Gastrocnemius medialis (tissue), 4 donors: ENCODE measurements at regions not wholly inside any gene's neighbourhood (a gene's known extent, or its start where the extent isn't known, plus 50 kb on each side); places are given as distances from the start of the nearest gene placed in this dataset.

Experiments
- ATAC-seq, 2 donors: fragments of 150-250 bp; one replicate each; pipeline ENCODE4 v1.9.1; 2016
- DNase-seq, 2 donors: peaks; one replicate each; pipeline ENCODE4 v3.0.0-alpha.2; 2019
- H3K27ac ChIP-seq, 4 donors: fragments of 200-600 bp; sonication (generic); 1 replicate in 1 of 4; 2 replicates in 3 of 4; pipeline ENCODE4 v1.5.1; 2016 to 2018; ENCODE audit warnings: mild to moderate bottlenecking in 2 of 4, moderate library complexity in 1 of 4
- H3K27me3 ChIP-seq, 3 donors: fragments of 200-600 bp; sonication (generic) in 2 of 3; 1 replicate in 1 of 3; 2 replicates in 2 of 3; pipeline versions ENCODE4 v1.5.1 to v1.6.0; 2016 to 2019; ENCODE audit warnings: mild to moderate bottlenecking in 1 of 3, moderate library complexity in 1 of 3
- H3K36me3 ChIP-seq, 2 donors: fragments of 200-600 bp; sonication (generic) in 1 of 2; one replicate each; pipeline ENCODE4 v1.5.1; 2017 to 2018
- H3K4me1 ChIP-seq, 2 donors: fragments of 200-600 bp; sonication (generic) in 1 of 2; one replicate each; pipeline ENCODE4 v1.5.1; 2016 to 2017; ENCODE audit warnings: mild to moderate bottlenecking in 2 of 2
- H3K4me3 ChIP-seq, 4 donors: fragments of 200-600 bp; sonication (generic) in 3 of 4; 1 replicate in 1 of 4; 2 replicates in 3 of 4; pipeline ENCODE4 v1.5.1; 2016 to 2019; ENCODE audit warnings: mild to moderate bottlenecking in 2 of 4
- H3K9me3 ChIP-seq, 3 donors: fragments of 200-600 bp; sonication (generic) in 2 of 3; 1 replicate in 1 of 3; 2 replicates in 2 of 3; pipeline ENCODE4 v1.5.1; 2016 to 2019
- POLR2A ChIP-seq, 2 donors: fragments of 450-650 bp; IDR thresholded peaks; one replicate each; pipeline ENCODE4 v1.6.1; 2017; ENCODE audit warnings: antibody characterized with exemption in 2 of 2, mild to moderate bottlenecking in 2 of 2, moderate library complexity in 2 of 2
- in situ Hi-C, 4 donors: fragments of 200-750 bp; cut with MboI; loops; one replicate each; pipeline versions ENCODE4 v1.15.0 to v1.8.0; 2017; ENCODE audit warnings: low sequenced_read_pairs in 4 of 4
- intact Hi-C: fragments of 100-400 bp; cut with DNase I; formaldehyde crosslinking; loops from one replicate; pipeline ENCODE4 v1.15.1; 2023; ENCODE audit warnings: low total_unique reads
- TF ChIP-seq, protein P1 (sequence below), 5 experiments: fragments of 450-650 bp in 3 of 5; fragments of 200-600 bp in 2 of 5; sonication (generic) in 2 of 5; IDR thresholded peaks in 4 of 5; conservative IDR thresholded peaks in 1 of 5; 1 replicate in 4 of 5; 2 replicates in 1 of 5; pipeline ENCODE4 v1.5.1; 2016 to 2019; ENCODE audit warnings: antibody characterized with exemption in 5 of 5, mild to moderate bottlenecking in 3 of 5, moderate library complexity in 3 of 5

DNA sequence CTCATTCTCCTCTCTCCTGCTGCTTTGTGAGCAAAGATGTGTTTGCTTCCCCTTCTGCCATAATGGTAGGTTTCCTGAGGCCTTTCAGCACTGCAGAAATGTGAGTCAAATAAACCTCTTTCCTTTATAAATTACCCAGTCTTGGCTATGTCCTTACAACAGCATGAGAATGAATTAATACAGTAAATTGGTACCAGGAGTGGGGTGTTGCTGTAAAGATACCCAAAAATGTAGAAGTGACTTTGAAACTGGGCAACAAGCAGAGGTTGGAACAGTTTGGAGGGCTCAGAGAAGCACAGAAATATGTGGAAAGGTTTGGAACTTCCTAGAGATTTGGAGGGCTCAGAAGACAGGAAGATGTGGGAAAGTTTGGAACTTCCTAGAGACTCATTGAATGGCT lies 388.7 kb upstream of the GHITM start:
- intact Hi-C loops (no loop called here), in situ Hi-C loops (no loop called here)
- H3K27me3 ChIP-seq: no peaks in the 10 kb centered on the region
- no peak overlapping the region for H3K4me3 ChIP-seq
- no peaks in the 10 kb centered on the region for H3K9me3 ChIP-seq
- H3K36me3 ChIP-seq: no peaks in the 10 kb centered on the region
- ATAC-seq (no peak), DNase-seq (no peak)
- TF ChIP-seq POLR2A (IDR thresholded peaks at IDR 0.05): no peak
- TF ChIP-seq, protein P1, sequence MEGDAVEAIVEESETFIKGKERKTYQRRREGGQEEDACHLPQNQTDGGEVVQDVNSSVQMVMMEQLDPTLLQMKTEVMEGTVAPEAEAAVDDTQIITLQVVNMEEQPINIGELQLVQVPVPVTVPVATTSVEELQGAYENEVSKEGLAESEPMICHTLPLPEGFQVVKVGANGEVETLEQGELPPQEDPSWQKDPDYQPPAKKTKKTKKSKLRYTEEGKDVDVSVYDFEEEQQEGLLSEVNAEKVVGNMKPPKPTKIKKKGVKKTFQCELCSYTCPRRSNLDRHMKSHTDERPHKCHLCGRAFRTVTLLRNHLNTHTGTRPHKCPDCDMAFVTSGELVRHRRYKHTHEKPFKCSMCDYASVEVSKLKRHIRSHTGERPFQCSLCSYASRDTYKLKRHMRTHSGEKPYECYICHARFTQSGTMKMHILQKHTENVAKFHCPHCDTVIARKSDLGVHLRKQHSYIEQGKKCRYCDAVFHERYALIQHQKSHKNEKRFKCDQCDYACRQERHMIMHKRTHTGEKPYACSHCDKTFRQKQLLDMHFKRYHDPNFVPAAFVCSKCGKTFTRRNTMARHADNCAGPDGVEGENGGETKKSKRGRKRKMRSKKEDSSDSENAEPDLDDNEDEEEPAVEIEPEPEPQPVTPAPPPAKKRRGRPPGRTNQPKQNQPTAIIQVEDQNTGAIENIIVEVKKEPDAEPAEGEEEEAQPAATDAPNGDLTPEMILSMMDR (IDR thresholded peaks at IDR 0.05 in 4 of 5, conservative IDR thresholded peaks at IDR 0.05 in 1 of 5): no peak
- no peaks in the 10 kb centered on the region for H3K4me1 ChIP-seq
- no peak overlapping the region for H3K27ac ChIP-seq

DNA sequence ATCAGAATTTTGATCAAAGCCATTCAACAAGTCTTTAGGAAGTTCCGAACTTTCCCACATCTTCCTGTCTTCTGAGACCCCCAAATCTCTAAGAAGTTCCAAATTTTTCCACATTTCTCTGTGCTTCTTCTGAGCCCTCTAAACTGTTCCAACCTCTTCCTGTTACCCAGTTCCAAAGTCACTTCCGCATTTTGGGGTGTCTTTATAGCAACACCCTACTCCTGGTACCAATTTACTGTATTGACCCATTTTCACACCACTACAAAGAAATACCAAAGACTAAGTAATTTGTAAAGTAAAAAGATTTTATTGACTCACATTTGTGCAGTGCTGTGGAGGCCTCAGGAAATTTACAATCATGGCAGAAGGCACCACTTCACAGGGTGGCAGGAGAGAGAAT lies 385.8 kb upstream of the GHITM start:
- ATAC-seq (no peak), DNase-seq (no peak)
- Histone ChIP-seq H3K27me3 (no peaks in the 10 kb centered on the region), H3K9me3 (no peaks in the 10 kb centered on the region), H3K36me3 (no peaks in the 10 kb centered on the region), H3K27ac (no peak overlapping the region), H3K4me3 (no peak overlapping the region), H3K4me1 (no peaks in the 10 kb centered on the region)
- intact Hi-C loops: no loop called here
- in situ Hi-C loops: no loop called here
- TF ChIP-seq, protein P1 (IDR thresholded peaks at IDR 0.05 in 4 of 5, conservative IDR thresholded peaks at IDR 0.05 in 1 of 5): no peak
- no peak for TF ChIP-seq POLR2A (IDR thresholded peaks at IDR 0.05)

DNA sequence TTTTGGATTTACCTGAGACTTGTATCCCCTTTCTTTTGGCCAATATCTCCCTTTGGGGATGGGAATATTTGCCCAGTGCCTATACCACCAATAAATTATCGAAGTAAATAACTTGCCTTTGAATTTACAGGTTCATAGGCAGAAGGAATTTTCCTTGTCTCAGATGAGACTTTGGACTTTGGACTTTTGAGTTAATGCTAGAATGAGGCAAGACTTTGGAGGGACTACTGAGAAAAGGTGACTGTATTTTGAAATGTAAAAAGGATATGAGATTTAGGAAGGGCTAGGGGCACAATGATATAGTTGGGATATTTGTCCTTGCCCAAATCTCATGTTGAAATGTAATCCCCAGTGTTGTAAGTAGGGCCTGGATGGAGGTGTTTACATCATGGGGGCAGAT lies 384.5 kb upstream of the GHITM start:
- intact Hi-C loops: no loop called here
- no peak for DNase-seq
- ATAC-seq: no peak
- H3K27me3 ChIP-seq: no peaks in the 10 kb centered on the region
- H3K4me1 ChIP-seq: no peaks in the 10 kb centered on the region
- no peaks in the 10 kb centered on the region for H3K9me3 ChIP-seq
- no peak for TF ChIP-seq POLR2A (IDR thresholded peaks at IDR 0.05)
- TF ChIP-seq, protein P1 (IDR thresholded peaks at IDR 0.05 in 4 of 5, conservative IDR thresholded peaks at IDR 0.05 in 1 of 5): no peak
- in situ Hi-C loops: no loop called here
- no peak overlapping the region for H3K4me3 ChIP-seq
- no peaks in the 10 kb centered on the region for H3K36me3 ChIP-seq
- H3K27ac ChIP-seq: no peak overlapping the region

DNA sequence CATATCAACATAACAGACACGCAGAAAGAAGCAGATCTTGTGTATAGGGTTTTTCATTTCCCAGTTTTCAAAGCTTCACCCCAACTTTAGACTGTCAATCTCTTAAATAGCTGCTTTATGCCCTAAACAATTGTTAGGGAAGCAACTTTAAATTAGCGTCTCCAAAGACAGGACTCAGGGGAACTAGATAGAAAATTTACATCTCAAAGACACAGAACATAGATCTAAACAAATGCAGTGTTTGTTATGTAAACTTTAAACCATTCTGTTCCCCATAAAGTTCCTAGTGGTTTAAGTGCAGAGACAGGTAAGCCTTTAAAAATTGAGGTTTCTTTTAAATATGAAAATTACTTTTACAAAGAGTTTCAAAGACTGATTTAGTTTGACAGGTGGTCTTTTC lies 379.2 kb upstream of the GHITM start:
- no peak for ATAC-seq
- DNase-seq: no peak
- in situ Hi-C loops: no loop called here

DNA sequence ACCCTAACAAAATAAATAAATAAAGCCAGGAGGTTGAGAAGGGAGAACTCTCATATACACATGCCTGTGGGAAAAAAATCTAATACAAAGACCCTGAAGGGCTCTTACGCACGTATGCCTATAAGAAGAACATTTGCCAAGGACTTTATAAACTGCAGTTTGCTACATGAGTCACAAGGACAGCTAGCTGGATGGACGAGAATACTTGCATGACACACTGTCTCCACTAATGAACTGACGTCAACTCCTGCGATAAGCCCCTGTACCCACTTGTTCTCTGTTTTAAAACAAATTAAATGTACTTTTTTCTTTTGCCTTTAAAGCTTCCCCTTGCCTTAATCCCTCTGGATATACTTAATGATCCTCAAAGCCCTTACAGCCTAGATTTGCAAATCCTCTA lies 374.6 kb upstream of the GHITM start:
- DNase-seq (no peak), ATAC-seq (no peak)
- intact Hi-C loops: no loop called here
- Histone ChIP-seq H3K9me3 (no peaks in the 10 kb centered on the region), H3K4me3 (no peak overlapping the region), H3K27me3 (no peaks in the 10 kb centered on the region), H3K4me1 (no peaks in the 10 kb centered on the region), H3K27ac (no peak overlapping the region), H3K36me3 (no peaks in the 10 kb centered on the region)
- TF ChIP-seq, protein P1 (IDR thresholded peaks at IDR 0.05 in 4 of 5, conservative IDR thresholded peaks at IDR 0.05 in 1 of 5): no peak
- TF ChIP-seq POLR2A (IDR thresholded peaks at IDR 0.05): no peak
- in situ Hi-C loops: no loop called here

More for the DNA sequence above, 379.2 kb upstream of the GHITM start:
- Histone ChIP-seq H3K4me3 (no peak overlapping the region), H3K4me1 (no peaks in the 10 kb centered on the region), H3K36me3 (no peaks in the 10 kb centered on the region), H3K27me3 (no peaks in the 10 kb centered on the region), H3K9me3 (no peaks in the 10 kb centered on the region), H3K27ac (no peak overlapping the region)
- TF ChIP-seq, protein P1 (IDR thresholded peaks at IDR 0.05 in 4 of 5, conservative IDR thresholded peaks at IDR 0.05 in 1 of 5): no peak
- TF ChIP-seq POLR2A (IDR thresholded peaks at IDR 0.05): no peak
- intact Hi-C loops: no loop called here
